ENCODE measurements at regions not wholly inside any gene's neighbourhood (a gene's known extent, or its start where the extent isn't known, plus 50 kb on each side); places are given as distances from the start of the nearest gene placed in this dataset.

DNA sequence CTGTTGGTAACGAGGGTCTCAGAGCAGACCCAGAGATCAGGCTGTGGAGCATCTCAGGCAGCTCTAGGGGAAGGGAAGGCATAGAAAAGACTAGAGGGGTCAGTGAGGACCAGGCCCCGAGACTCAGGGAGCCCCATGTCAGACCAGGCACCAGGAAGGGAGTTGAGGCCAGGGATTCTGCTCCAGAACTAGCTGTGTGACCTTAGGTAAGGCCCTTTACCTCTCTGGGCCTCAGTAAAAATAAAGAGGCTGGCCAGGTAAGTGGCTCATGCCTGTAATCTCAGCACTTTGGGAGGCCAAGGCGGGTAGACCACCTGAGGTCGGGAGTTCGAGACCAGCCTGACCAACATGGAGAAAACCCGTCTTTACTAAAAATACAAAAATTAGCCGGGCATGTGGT, 176.4 kb upstream of the IER5L start:
- TF ChIP-seq, protein P1, sequence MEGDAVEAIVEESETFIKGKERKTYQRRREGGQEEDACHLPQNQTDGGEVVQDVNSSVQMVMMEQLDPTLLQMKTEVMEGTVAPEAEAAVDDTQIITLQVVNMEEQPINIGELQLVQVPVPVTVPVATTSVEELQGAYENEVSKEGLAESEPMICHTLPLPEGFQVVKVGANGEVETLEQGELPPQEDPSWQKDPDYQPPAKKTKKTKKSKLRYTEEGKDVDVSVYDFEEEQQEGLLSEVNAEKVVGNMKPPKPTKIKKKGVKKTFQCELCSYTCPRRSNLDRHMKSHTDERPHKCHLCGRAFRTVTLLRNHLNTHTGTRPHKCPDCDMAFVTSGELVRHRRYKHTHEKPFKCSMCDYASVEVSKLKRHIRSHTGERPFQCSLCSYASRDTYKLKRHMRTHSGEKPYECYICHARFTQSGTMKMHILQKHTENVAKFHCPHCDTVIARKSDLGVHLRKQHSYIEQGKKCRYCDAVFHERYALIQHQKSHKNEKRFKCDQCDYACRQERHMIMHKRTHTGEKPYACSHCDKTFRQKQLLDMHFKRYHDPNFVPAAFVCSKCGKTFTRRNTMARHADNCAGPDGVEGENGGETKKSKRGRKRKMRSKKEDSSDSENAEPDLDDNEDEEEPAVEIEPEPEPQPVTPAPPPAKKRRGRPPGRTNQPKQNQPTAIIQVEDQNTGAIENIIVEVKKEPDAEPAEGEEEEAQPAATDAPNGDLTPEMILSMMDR (IDR thresholded peaks at IDR 0.05) = no peak
- no peak for TF ChIP-seq FOXM1 (IDR thresholded peaks at IDR 0.05; ENCODE audit: low read depth)
- no peak for TF ChIP-seq JUND (IDR thresholded peaks at IDR 0.05)
